NCI-H2081 (cell line): ENCODE measurements at regions not wholly inside any gene's neighbourhood (a gene's known extent, or its start where the extent isn't known, plus 50 kb on each side); places are given as distances from the start of the nearest gene placed in this dataset.

Experiments used
- DNase-seq, 2 experiments: peaks; one replicate each; lab custom pipeline; 2025; lab: John Stamatoyannopoulos, UW

DNA sequence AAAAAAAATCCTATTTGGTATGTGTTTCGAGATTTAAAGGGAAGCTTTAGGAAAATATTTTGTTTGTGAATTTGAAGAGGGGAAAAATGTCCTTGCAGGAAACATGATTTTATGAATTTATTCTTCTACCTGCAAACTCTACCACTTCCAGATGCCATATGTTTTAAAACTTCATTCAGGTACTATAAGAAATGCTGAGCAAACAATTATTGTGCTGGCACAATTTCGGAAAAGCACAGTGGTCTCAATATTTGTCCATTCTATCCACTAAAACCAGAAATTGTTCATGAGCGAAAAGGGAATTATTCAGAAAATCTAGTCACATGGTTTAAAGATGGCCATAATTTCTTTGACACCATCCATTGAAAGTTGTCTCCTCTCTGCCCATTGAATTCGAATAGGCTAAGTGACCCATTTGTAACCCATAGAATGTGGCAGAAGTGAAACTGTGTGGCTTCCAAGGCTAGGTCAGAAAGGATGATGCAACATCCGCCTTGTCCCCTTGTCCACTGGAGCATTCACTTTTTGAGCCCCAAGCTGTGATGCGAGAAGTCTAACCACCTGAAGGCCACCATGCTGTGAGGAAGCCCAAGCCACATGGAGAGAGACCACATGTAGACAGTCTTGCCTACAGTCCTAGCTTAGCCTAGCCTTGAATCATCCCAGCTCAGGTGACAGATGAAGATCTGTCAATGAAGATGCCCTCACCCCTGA lies 189.8 kb upstream of the PRKCQ start:
- no peak for DNase-seq

GRCh38 chr10:6766131-6766801 lies 186.2 kb upstream of the PRKCQ start:
- no peak for DNase-seq

GRCh38 chr10:6763423-6763822 lies 183.3 kb upstream of the PRKCQ start:
- DNase-seq, result no peak

- no peak for DNase-seq
Observed at GRCh38 chr10:6763001-6763400, 182.9 kb upstream of the PRKCQ start.

DNA sequence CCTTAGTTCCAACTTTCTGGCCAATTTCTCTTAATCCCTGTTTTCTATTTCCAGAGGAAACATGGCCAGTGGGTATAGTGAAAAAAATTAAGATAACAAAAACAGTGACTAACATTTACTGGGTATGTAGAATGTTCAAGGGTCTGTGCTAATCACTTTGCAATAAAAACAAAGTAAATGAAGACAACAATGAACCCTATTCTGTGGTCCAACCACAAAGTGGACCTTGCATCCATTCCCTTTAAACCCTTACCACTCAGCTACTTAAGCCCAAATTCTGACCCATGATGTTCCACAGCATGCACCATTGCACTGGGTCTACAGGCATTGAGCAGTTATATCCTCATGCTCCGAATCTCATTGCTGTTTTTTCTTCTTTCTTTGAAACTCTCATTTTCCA lies 179.9 kb upstream of the PRKCQ start:
- DNase-seq, result no peak

DNA sequence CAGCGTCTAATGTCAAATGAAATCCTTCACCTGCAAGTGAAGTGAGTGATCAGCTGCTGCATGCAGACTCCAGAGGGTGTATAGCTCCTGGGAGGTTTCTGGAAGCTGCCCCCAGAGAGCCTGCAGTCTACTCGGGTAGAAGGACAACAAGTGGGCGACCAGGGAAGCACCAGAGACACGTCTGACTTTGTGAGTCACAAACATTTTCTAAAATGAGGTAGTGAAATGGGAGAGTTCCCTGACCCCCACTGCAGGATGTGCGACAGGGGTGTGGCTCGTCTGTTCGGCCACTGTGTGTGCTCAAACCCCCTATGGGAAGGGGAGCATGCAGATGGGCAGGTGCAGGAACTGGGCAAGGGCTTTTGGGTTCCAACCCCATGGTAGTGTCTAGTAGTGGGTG lies 177.1 kb upstream of the PRKCQ start:
- DNase-seq, result no peak

DNA sequence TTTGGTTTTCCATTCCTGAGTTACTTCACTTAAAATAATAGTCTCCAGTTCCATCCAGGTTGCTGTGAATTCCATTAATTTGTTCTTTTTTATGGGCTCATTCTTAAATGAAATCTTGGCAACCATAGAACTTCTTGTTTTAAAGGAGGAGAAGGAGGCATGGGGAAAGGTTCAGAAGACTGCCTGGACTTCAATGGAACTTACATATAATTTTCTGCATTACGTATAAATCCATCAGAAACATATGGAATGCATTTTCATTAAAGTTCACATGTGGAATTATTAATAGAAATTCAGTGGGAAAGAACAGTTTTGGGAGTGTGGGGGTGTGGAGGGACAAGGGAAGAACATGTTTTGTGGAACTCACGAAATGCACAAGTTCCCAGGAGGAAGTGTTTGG lies 176.6 kb upstream of the PRKCQ start:
- DNase-seq, result no peak

- DNase-seq, result no peak
Observed at GRCh38 chr10:6755781-6756460, 175.8 kb upstream of the PRKCQ start.

- no peak for DNase-seq
Observed at GRCh38 chr10:6753644-6754043, 173.6 kb upstream of the PRKCQ start.

- DNase-seq, result no peak
Observed at GRCh38 chr10:6751363-6751762, 171.3 kb upstream of the PRKCQ start.

GRCh38 chr10:6748981-6749635 lies 169.0 kb upstream of the PRKCQ start:
- DNase-seq, result no peak

GRCh38 chr10:6748029-6748428 lies 168.0 kb upstream of the PRKCQ start:
- DNase-seq, result no peak

GRCh38 chr10:6746782-6747181 lies 166.7 kb upstream of the PRKCQ start:
- DNase-seq, result no peak

- DNase-seq, result no peak
Observed at GRCh38 chr10:6743291-6743849, 163.3 kb upstream of the PRKCQ start.

GRCh38 chr10:6741541-6741941 lies 161.5 kb upstream of the PRKCQ start:
- no peak for DNase-seq

- DNase-seq, result no peak
Observed at GRCh38 chr10:6739530-6740174, 159.6 kb upstream of the PRKCQ start.

GRCh38 chr10:6738112-6738768 lies 158.2 kb upstream of the PRKCQ start:
- DNase-seq, result no peak

DNA sequence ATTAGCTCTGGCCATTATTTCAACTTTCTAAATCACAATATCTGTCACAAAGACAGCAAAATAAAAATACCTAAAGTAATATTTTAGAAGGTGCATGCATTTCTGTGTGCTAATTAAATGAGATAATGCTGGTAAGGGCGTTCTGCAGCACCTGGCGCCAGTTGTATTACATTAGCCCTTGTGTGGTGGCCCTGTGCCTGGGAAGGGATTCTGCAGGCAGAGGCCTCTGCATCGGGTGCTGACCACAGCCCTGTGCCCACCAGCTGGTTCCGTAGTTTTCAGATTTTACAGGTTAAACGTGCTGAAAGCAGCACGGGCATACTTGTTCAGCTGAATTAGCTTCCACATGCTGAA lies 157.7 kb upstream of the PRKCQ start:
- DNase-seq, result no peak

DNA sequence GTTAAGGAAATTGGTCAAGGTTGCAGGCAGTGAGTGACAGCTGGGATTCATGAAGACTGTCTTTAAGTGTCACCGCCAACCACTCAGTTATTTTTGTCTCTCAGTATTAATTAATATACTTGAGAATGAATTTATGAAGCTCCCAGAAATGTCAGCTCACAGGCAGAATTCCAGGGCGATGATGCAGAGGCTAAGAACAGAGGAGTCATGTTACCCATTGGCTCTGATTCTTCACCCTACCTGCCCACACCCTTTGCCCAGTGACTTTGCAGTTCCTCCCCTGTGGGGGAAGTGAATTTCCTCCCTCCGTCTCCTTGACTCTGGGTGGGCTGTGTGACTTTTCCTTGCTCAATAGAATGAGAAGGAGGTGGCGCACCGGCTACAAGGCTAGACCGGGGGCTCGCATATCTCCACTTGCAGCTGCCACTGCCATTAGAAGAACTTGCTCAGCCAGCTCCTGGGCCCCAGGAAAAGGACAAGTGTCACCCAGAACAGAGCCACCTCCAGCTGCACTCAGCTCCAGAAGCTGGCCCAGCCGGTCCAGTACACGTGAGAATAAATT lies 157.1 kb upstream of the PRKCQ start:
- DNase-seq, result no peak

DNA sequence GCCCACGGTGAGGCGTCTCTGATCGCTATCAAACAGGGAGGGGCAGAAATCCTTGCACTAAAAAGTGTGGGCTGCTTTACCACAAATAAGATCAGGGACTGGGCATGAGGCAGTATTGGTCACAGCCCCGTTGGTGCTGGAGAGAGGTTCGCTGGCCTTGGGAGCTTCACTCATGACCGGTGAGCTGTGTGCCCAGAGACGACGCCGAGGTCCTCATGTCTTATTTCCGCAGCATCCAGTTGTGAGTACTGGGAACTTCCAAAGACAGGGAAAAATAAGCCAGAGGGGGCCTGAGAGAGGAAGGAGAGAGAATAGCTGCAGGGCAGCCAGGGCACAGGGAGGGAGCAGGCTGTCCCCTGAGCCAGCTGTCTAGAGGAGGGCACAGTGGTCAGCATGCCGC lies 154.2 kb upstream of the PRKCQ start:
- no peak for DNase-seq

DNA sequence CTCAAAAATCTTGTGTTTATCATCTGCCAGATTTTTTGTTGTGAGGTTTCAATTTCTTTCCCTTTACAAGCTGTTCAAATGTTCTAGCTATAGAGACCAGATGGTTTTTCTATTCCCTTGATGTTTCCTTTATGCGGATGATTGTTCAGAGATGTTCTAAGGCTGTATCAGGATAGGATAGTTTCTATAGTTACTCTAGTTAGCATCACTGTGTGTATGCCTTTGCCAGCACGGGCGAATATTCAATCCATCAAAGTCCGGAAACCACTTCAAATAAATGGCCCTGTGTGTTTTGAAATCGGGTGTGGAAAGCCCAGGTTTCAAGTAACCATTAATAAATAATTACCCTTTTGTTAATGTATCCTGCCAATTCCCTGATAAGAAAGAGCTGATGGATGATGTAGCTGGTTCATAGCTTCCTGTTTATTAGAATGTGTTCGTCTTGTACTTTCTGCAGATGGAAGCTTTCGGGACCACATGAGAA lies 149.8 kb upstream of the PRKCQ start:
- no peak for DNase-seq
